ENCODE measurements at regions not wholly inside any gene's neighbourhood (a gene's known extent, or its start where the extent isn't known, plus 50 kb on each side); places are given as distances from the start of the nearest gene placed in this dataset.
"Not testable (repeated sequence)": the region's sequence is repeated elsewhere in the genome, so short reads cannot be mapped to it uniquely, and the experiment has no call there.

GRCh38 chr10:9254353-9254752, 1199.9 kb downstream of the GATA3 start:
- no peak for DNase-seq (ENCODE audit: low read depth in 2 of 2)

GRCh38 chr10:9260690-9261089, 1206.2 kb downstream of the GATA3 start:
- no peak for DNase-seq (ENCODE audit: low read depth in 2 of 2)

DNA sequence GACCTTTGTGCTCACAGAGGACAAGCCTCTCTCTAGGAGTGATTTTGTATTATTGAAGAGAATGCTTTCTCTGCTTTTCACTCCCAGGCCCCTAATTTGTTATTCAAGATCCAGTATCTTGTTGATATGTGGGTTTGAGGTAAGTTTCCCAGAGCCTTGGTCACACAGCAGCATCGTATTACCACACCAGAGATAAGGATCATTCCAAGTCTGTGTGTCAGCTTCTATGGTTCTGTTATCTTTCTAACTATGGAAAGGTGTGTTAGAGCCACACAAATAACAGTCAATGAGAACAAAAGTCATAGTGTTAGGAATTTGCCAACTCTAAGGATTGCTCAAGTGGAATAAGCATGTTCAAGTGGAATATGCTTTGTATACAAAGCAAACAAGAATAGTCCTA, 1208.3 kb downstream of the GATA3 start:
- DNase-seq (ENCODE audit: low read depth in 2 of 2) = no peak

- DNase-seq (ENCODE audit: low read depth in 2 of 2) = no peak
Measured at GRCh38 chr10:9268176-9268575, 1213.7 kb downstream of the GATA3 start.

DNA sequence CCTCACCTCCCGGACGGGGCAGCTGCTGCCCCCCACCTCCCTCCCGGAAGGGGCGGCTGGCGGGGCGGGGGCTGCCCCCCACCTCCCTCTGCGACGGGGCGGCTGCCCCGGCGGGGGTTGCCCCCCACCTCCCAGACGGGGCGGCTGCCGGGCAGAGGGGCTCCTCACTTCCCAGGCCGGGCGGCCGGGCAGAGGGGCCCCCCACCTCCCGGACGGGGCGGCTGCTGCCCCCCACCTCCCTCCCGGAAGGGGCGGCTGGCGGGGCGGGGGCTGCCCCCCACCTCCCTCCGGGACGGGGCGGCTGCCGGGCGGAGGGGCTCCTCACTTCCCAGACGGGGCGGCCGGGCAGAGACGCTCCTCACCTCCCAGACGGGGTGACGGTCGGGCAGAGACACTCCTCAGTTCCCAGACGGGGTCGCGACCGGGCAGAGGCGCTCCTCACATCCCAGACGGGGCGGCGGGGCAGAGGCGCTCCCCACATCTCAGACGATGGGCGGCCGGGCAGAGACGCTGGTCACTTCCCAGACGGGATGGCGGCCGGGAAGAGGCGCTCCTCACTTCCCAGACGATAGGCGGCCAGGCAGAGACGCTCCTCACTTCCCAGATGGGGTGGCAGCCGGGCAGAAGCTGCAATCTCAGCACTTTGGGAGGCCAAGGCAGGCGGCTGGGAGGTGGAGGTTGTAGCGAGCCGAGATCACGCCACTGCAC, 1218.8 kb downstream of the GATA3 start:
- DNase-seq (ENCODE audit: low read depth in 2 of 2) = not testable (repeated sequence)

DNA sequence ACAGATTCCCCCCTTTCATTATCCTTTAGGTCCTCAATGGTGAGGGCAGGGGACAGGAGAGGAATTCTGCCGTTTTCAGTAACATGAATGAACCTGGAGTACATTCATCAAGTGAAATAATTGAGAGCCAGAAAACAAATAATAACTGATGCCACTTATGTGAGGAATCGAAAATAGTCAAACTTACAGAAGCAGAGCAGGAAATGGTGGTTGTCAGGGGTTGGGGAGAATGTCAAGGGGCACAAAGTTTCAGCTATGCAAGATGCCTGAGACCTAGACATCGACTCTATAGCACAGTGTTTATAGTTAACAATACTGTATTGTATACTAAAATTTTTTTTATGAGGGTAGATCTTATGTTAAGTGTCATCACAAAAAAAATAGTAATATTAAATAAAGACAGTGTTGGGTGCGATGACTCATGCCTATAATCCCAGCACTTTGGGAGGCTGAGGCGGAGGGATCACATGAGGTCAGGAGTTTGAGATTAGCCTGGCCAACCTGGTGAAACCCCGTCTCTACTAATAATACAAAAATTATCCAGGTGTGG, 1219.8 kb downstream of the GATA3 start:
- DNase-seq (ENCODE audit: low read depth in 2 of 2) = no peak

GRCh38 chr10:9275861-9276260, 1221.4 kb downstream of the GATA3 start:
- DNase-seq (ENCODE audit: low read depth in 2 of 2) = no peak

GRCh38 chr10:9285690-9286089, 1231.2 kb downstream of the GATA3 start:
- no peak for DNase-seq (ENCODE audit: low read depth in 2 of 2)

DNA sequence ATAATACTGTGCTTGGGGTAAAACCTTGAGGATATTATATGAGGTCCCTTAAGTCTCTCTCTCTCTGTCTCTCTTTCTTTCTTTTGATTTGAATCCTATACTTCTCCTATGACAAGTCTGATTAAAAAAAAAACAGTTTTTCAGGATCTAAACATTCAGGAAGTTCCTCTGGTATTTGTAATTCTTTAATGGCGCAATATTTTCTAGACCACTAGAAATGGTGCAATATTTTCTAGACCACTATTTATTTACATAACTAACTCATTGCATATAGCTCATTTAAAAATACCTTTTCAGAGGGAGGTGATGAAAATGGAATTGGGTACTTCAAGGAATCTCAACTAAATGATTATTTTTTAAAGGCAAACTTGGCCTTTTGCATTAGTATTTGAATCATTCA, 1235.3 kb downstream of the GATA3 start:
- DNase-seq (ENCODE audit: low read depth in 2 of 2) = no peak

DNA sequence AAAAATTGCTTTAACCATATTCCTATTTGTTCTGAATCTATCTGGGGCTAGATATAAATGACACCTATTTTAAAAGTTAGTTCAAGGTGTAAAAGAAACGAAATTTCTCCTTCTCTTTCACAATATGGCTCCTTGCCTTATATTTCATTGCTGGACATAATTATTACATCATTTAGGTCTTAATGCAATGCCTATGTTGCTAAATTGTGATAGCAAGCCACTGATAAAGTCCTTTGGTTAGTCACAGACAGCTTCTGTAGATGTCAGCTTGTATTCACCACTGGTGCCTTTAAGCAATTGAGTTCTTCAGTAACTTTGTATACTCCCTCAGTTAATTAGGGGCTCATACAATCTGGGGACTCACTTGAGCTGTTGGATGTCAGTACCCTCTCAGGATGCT, 1236.6 kb downstream of the GATA3 start:
- DNase-seq (ENCODE audit: low read depth in 2 of 2) = no peak

GRCh38 chr10:9294132-9294663, 1239.7 kb downstream of the GATA3 start:
- no peak for DNase-seq (ENCODE audit: low read depth in 2 of 2)

DNA sequence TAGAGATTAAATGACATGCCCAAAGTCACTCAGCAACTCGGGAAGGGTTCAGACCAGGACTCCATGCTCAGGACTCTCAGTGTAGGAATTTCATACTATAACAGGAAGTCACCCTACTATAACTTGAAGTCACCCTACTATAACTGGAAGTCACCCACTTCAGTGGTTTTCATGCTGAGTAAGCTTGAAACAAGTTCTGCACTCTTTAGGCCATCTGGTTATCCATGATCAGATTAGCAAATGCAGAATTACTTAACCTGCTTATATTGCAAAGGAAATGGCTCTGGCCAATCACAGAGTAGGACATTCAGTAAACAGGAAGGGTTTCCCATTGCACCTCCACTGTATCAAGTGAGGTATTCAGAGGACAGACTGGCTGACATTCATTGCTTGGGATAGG, 1240.4 kb downstream of the GATA3 start:
- no peak for DNase-seq (ENCODE audit: low read depth in 2 of 2)

DNA sequence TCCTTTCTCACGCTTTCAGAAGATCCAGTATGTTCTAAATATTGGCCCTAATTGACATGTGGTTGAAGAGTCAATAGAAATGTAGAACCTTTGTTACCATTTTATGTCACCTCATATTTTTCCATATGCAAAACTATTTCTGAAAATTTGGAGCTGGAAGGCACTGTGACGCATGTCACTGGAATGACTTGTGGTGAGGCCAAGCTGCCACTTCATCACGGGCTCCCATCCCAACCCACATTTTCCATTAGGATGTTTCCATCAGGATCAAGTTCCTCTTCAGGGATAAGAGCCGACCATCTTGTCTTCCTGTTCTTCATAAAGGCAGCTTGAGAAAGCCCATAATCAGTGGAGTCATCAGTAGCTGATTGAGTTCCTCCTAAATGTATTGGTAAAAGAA, 1241.7 kb downstream of the GATA3 start:
- DNase-seq (ENCODE audit: low read depth in 2 of 2) = no peak

GRCh38 chr10:9297580-9297979, 1243.1 kb downstream of the GATA3 start:
- DNase-seq (ENCODE audit: low read depth in 2 of 2) = no peak

GRCh38 chr10:9299966-9300365, 1245.5 kb downstream of the GATA3 start:
- no peak for DNase-seq (ENCODE audit: low read depth in 2 of 2)

GRCh38 chr10:9301148-9301547, 1246.7 kb downstream of the GATA3 start:
- DNase-seq (ENCODE audit: low read depth in 2 of 2) = peak in 1 of 2 donors; percentile 12

- DNase-seq (ENCODE audit: low read depth in 2 of 2) = no peak
Measured at GRCh38 chr10:9301554-9301953, 1247.1 kb downstream of the GATA3 start.

GRCh38 chr10:9302140-9302746, 1247.8 kb downstream of the GATA3 start:
- peak; percentile 57 to 71 for DNase-seq (ENCODE audit: low read depth in 2 of 2)

DNA sequence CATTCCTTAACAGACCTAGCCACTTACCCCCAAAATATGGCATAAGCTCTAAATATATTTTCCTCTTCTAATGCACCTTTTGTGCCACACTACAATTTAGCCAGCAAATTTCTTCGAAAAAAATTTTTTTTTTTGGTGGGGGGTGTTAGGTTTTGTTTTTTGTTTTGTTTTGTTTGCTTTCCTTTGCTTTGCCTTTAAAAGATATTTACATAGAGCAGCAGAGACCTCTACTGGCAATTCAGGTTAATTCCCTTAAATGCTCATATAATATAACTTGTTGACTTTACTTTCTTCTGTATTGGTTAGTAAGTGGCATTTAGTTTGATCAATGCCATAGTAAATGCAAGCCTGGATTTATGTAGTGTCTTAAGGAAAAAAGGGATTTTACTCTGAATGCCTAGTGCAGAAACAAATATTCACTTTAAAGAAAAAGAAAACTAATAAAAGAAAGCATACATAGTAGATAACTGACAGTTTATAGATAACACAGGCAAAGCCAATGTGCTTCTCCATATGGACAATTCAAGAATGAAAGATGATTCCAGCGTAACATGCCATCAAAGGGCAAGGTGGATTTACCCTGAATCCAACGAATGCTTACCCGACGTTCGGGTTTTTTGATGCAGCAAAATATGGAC, 1250.6 kb downstream of the GATA3 start:
- peak; percentile 35 to 47 for DNase-seq (ENCODE audit: low read depth in 2 of 2)

DNA sequence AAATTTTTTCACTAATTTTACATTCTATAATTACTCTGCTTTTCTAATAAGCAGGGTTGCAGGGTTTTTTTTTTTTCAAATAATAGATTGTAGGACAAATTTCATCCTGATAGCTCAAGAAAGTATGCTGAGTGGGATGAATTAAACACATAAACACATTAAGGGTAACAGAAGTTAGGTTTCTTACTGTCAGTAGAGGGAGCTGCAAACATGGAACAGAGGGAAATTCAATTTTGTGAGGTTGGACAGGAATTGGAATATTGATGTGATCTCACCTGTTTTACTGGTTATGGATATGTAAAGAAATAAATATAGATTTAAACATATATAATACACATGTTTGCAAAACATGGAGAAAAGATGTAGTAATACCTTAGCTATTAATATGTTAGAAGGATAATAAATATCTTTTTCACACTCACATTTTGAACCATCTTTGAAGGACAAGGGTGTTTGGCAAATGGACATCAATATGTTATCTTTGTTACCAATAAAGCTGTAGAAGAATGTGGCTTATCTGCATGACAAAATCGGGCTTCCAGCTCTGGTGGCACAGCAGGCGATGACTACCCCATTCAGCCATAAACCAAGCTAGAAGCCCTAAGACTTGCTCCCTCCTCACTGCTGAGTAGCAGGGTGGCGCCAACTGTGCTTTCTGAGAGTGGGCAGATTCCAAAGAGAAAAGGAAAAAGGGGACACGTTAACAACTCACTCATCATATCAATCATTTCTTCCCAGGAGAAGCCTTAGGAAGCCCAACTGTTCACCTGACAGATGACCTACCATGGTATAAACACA, 1257.4 kb downstream of the GATA3 start:
- DNase-seq (ENCODE audit: low read depth in 2 of 2) = no peak

GRCh38 chr10:9315292-9315691, 1260.8 kb downstream of the GATA3 start:
- DNase-seq (ENCODE audit: low read depth in 2 of 2) = no peak

DNA sequence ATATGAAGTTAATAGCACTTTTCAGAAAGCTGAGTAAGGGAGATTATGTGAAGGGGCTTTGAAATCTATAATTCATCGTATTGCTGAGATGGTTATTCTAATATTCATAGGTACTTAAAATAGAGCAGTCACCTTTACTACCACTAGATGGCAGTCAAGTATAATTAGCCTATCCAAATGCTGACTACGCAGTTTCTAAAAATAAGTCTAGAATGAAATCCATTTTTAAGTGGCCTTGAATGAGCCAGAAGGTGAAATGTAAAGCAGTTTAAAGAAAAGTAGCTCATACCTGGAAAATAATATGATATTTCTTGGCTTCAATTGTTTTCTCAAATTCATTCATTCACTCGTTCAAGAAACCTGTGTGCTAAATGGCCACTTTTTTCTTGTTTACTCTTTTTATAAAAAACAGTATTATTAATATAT, 1277.1 kb downstream of the GATA3 start:
- peak; percentile 64 to 72 for DNase-seq (ENCODE audit: low read depth in 2 of 2)
